Heart right ventricle (tissue), 16 donors: ENCODE measurements at regions not wholly inside any gene's neighbourhood (a gene's known extent, or its start where the extent isn't known, plus 50 kb on each side); places are given as distances from the start of the nearest gene placed in this dataset.

ENCODE experiments used
- ATAC-seq, 8 donors: fragments of 200-7000 bp; cut with Tn5 transposase; one replicate each; pipeline ENCODE4 v1.9.1; 2020; ENCODE audit warnings: mild to moderate bottlenecking in 8 of 8, moderate library complexity in 8 of 8, moderate number of reproducible peaks in 1 of 8
- DNase-seq, 2 donors: peaks; one replicate each; pipeline ENCODE4 v3.0.0-alpha.2; 2020
- H3K27ac ChIP-seq, 10 donors: fragments of 200-600 bp; sonication (generic) in 2 of 10; one replicate each; pipeline versions ENCODE4 v1.5.0 to v1.8.0; 2020 to 2022; ENCODE audit warnings: mild to moderate bottlenecking in 3 of 10
- H3K27me3 ChIP-seq, 7 donors: fragments of 200-600 bp; one replicate each; pipeline ENCODE4 v1.8.0; 2021 to 2022; ENCODE audit warnings: mild to moderate bottlenecking in 2 of 7
- H3K36me3 ChIP-seq, 9 donors: fragments of 200-600 bp; sonication (generic) in 1 of 9; one replicate each; pipeline versions ENCODE4 v1.5.0 to v1.8.0; 2020 to 2022; ENCODE audit warnings: mild to moderate bottlenecking in 2 of 9
- H3K4me1 ChIP-seq, 9 donors: fragments of 200-600 bp; sonication (generic) in 1 of 9; one replicate each; pipeline versions ENCODE4 v1.5.0 to v1.8.0; 2020 to 2022; ENCODE audit warnings: mild to moderate bottlenecking in 4 of 9
- H3K4me3 ChIP-seq, 10 donors: fragments of 200-600 bp; sonication (generic) in 2 of 10; one replicate each; pipeline versions ENCODE4 v1.5.0 to v1.8.0; 2020 to 2022; ENCODE audit warnings: mild to moderate bottlenecking in 7 of 10, moderate library complexity in 2 of 10
- H3K9me3 ChIP-seq, 11 donors: fragments of 200-600 bp in 10 of 11; sonication (generic) in 2 of 11; one replicate each; pipeline versions ENCODE4 v1.5.0 to v1.8.0; 2013 to 2022; ENCODE audit warnings: mild to moderate bottlenecking in 2 of 11, control low read depth in 1 of 11, moderate library complexity in 1 of 11
- WGBS, 2 donors: extraction: QIAGEN DNeasy Blood & Tissue Kit; methylation state at CpG; one replicate each; pipeline ENCODE4 v1.1.7; 2013; ENCODE audit warnings: inconsistent platforms in 1 of 2; 5-methylcytosine and 5-hydroxymethylcytosine counted together
- intact Hi-C, 10 donors: fragments of 100-400 bp; cut with DNase I; formaldehyde crosslinking; loops; one replicate each; pipeline versions ENCODE4 v1.11.1 to v1.14.2; 2022
- TF ChIP-seq, protein P1 (sequence below), 9 donors: fragments of 200-600 bp; sonication (generic) in 2 of 9; IDR thresholded peaks; one replicate each; pipeline versions ENCODE4 v1.5.0 to v1.8.0; 2021 to 2022; ENCODE audit warnings: antibody characterized with exemption in 9 of 9, mild to moderate bottlenecking in 5 of 9, moderate library complexity in 1 of 9
- donor health status: Arrhythmogenic right ventricular cardiomyopathy.
- donor health status: ischemic (EF 13 %, LVEDD 7.1; RV severe dilation, severe dysfunction).
- donor health status: healthy with polysubstance abuse.
- donor health status: DM: no; HTN: yes; CAD: no.
- donor health status: DM: no; HTN: no; CAD: no.
- donor health status: ischemic (EF 25% LVEDD 6.9; RV normal size, moderate dysfunction).
- donor health status: ischemic (EF 25% LVEDD 5.7; RV mildly dilated, moderate dysfunction).
- donor health status: healthy.
- donor health status: DM: yes; HTN: yes; CAD: no.
- donor health status: Ischemic cardiomyopathy.
- donor health status: ischemic (EF 35%, LVEDD 5.7; RV mildly dilated, moderate dysfunction).
- donor health status: nonischemic (EF 11% LVEDD 7.7; RV severe dilation, severe dysfunction).
- donor health status: DM: yes; HTN: yes; CAD: no.
- donor health status: PGD.
- donor health status: ischemic (EF 29% LVEDD 5.4; RV normal size, mild dysfunction).
- donor health status: nonischemic (EF 23%, LVEDD 6.1; RV moderate dilation, normal function).

DNA sequence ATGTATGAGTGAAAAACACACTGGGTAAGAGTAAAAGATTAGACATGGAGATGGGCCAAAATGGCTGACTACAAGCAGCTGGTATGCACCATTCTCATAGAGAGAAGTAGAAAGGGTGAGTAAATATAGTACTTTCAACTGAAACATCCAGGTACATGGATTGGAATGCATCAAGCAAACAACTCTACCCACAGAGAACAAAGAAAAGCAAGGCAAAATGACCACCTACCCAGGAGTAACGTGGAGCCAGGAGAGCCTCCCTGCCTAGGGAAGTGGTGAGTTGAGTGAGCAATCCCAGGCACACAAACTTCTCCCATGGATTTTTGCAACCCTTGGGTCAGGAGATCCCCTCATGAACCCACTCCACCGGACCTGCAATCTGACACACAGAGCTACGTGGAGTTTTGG is 212.8 kb downstream of the PTN start:
- no peaks in the 10 kb centered on the region for H3K36me3 ChIP-seq
- 82 to 85% methylated on average over 3 of the region's 3 CpGs for WGBS, 2 donors
- no peak overlapping the region for H3K27ac ChIP-seq
- no peak overlapping the region for H3K4me3 ChIP-seq
- TF ChIP-seq, protein P1, sequence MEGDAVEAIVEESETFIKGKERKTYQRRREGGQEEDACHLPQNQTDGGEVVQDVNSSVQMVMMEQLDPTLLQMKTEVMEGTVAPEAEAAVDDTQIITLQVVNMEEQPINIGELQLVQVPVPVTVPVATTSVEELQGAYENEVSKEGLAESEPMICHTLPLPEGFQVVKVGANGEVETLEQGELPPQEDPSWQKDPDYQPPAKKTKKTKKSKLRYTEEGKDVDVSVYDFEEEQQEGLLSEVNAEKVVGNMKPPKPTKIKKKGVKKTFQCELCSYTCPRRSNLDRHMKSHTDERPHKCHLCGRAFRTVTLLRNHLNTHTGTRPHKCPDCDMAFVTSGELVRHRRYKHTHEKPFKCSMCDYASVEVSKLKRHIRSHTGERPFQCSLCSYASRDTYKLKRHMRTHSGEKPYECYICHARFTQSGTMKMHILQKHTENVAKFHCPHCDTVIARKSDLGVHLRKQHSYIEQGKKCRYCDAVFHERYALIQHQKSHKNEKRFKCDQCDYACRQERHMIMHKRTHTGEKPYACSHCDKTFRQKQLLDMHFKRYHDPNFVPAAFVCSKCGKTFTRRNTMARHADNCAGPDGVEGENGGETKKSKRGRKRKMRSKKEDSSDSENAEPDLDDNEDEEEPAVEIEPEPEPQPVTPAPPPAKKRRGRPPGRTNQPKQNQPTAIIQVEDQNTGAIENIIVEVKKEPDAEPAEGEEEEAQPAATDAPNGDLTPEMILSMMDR (IDR thresholded peaks at IDR 0.05): no peak
- H3K4me1 ChIP-seq: no peaks in the 10 kb centered on the region
- intact Hi-C loops: no loop called here
- DNase-seq (no peak), ATAC-seq (no peak)
- no peaks in the 10 kb centered on the region for H3K27me3 ChIP-seq
- peaks cover 0 to 6% (median 0%) of the 10 kb centered on the region in 11 donors for H3K9me3 ChIP-seq

DNA sequence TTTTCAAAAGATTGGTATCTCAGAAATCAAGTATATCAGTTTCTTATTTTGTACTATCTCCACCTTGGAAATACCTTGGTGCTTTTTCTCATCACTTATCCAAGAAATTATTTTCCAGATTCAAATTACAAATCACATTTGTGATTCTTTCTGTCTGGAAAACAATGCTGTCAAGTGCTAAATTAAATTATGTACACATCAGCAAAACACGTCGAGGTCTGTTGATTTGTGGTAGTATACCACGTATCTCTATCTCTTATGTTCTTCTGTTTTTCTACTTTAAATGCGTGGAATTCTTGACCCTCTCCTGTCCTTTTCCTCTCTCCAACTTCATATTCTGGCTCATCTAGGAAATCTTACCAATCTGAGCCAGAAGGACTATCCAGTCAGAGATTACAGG is 214.5 kb downstream of the PTN start:
- Histone ChIP-seq H3K9me3 (peaks cover 0 to 6% (median 0%) of the 10 kb centered on the region in 11 donors), H3K27ac (no peak overlapping the region), H3K36me3 (no peaks in the 10 kb centered on the region), H3K4me1 (no peaks in the 10 kb centered on the region), H3K4me3 (no peak overlapping the region), H3K27me3 (no peaks in the 10 kb centered on the region)
- 73 to 82% methylated on average over 4 of the region's 4 CpGs for WGBS, 2 donors
- ATAC-seq (no peak), DNase-seq (no peak)
- intact Hi-C loops: no loop called here
- TF ChIP-seq, protein P1 (IDR thresholded peaks at IDR 0.05): no peak

GRCh38 chr7:137127806-137128205 is 215.7 kb downstream of the PTN start:
- Histone ChIP-seq H3K9me3 (no peaks in the 10 kb centered on the region), H3K27ac (no peak overlapping the region), H3K4me3 (no peak overlapping the region), H3K4me1 (no peaks in the 10 kb centered on the region), H3K36me3 (no peaks in the 10 kb centered on the region), H3K27me3 (no peaks in the 10 kb centered on the region)
- intact Hi-C loops: no loop called here
- 58 to 71% methylated on average over 2 of the region's 2 CpGs for WGBS, 2 donors
- DNase-seq: no peak
- TF ChIP-seq, protein P1 (IDR thresholded peaks at IDR 0.05): no peak
- no peak for ATAC-seq

DNA sequence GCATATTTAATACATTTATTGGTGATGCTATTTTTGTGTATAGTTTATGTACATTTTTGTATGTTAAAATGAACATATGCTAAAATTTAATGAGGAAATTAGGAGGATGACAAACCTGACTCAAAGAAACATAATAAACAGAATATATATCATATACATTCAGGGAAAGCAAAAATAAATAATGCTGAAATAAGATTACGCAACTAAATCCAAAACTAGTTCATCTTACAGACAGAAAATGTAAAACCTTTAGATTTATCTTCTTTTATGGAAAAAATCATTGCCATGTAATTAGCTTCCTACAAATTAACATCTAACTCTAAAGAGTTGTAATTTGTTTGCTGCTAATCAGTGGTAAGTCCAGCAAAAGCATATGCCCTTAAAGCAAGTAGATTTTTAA is 216.5 kb downstream of the PTN start:
- no peaks in the 10 kb centered on the region for H3K27me3 ChIP-seq
- TF ChIP-seq, protein P1 (IDR thresholded peaks at IDR 0.05): no peak
- H3K4me3 ChIP-seq: no peak overlapping the region
- ATAC-seq (no peak), DNase-seq (no peak)
- no peaks in the 10 kb centered on the region for H3K4me1 ChIP-seq
- intact Hi-C loops: no loop called here
- H3K27ac ChIP-seq: no peak overlapping the region
- H3K36me3 ChIP-seq: no peaks in the 10 kb centered on the region
- WGBS, 2 donors: 54 to 95% methylated on average over 1 of the region's 1 CpG
- H3K9me3 ChIP-seq: no peaks in the 10 kb centered on the region

DNA sequence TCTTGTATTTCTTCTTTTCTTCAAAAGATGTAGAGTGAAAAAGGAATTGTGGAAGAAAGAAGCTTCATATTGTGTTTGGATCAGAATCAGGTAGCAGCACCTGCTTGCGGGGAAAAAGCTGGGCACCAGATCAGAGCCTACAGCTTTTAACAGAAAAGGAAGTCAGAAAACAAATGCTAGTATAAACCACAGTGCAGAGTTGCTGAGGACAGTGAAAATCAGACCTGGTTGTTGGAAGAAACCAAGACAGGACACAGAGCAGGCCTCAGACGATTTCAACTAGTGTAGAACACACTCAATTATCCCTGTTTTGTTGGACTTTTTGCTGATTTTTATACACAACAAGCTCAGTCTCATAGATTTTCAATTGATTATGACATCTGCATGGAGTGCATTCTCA is 221.4 kb downstream of the PTN start:
- no peaks in the 10 kb centered on the region for H3K27me3 ChIP-seq
- ATAC-seq (no peak), DNase-seq (no peak)
- no peak overlapping the region for H3K4me3 ChIP-seq
- TF ChIP-seq, protein P1 (IDR thresholded peaks at IDR 0.05): no peak
- intact Hi-C loops: no loop called here
- no peaks in the 10 kb centered on the region for H3K4me1 ChIP-seq
- H3K27ac ChIP-seq: no peak overlapping the region
- no peaks in the 10 kb centered on the region for H3K36me3 ChIP-seq
- peaks cover 0 to 4% (median 0%) of the 10 kb centered on the region in 11 donors for H3K9me3 ChIP-seq
- WGBS, 2 donors: 85 to 90% methylated on average over 2 of the region's 2 CpGs
